ENCODE measurements at regions not wholly inside any gene's neighbourhood (a gene's known extent, or its start where the extent isn't known, plus 50 kb on each side); places are given as distances from the start of the nearest gene placed in this dataset.
A peak's percentile ranks its signal among the peaks of the same experiment; 100 is the strongest.
"Not testable (repeated sequence)": the region's sequence is repeated elsewhere in the genome, so short reads cannot be mapped to it uniquely, and the experiment has no call there.

DNA sequence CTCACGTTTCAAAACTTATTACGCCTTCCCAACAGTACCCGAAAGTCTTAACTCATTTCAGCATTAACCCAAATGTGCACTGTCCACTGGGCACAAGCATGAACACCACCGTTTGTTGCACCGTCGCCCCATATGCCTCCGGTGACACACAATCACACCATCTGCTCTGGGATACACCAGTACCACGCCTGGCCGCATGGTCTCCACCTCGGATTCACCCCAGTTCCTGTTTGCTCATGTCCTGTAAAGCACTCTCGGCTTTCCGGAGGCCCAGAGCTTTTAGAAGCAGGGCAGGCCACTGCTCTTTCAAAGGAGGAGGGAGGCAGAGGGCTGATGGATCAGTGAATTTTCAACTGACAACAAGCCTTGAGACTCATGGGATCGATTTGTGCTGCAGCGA lies 1570.0 kb upstream of the DEFB115 start:
- peaks cover 11% of the 10 kb centered on the region for H3K36me3 Mint-ChIP-seq
- no peak overlapping the region for H3K27ac Mint-ChIP-seq
- H3K4me3 Mint-ChIP-seq: no peak overlapping the region
- no peaks in the 10 kb centered on the region for H3K27me3 Mint-ChIP-seq
- DNase-seq (ENCODE audit: low spot score) (no peak), ATAC-seq (no peak)
- H3K9me3 Mint-ChIP-seq: peaks cover 11% of the 10 kb centered on the region
- no peaks in the 10 kb centered on the region for H3K4me1 Mint-ChIP-seq (ENCODE audit: low read depth in 2 of 2)

DNA sequence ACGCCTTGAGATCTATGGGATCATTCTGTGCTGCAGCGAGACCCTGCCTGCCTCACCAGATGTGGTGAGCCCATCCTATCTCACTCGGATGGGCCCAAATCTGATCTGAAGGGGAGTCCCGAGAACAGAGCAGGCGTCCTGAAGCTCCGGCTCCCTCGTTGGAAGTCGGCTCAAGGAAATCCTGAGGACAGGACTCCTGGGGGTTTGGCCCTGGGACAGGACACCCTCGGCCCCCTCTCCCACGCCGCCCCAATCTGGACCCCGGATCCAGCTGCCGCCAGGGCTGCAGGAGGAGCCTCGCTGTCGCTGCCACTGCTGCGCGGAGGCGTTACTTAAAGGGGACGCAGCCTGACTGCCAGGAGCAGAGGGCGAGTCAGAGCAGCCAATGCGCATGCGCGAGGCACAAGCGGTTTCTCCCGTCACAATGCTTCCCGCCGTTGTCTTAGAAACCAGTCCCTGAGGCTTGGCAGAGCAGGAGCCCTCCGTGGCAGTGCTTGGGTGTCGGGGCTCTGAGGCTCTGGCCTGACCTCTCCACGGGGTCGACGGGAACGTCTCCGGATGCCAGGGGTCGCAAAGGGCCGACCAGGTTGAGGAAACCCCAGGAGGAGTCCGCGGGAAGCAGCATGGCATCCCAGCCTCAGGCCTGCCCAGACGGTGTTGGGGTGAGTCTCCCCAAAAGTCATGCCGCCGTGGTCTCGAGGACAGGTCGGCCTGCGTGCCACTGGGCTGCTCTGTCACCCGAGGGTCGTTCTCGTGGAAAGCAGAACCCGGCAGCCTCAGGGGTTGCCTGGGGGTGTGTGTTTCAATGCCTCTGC lies 1567.8 kb upstream of the DEFB115 start:
- H3K27ac Mint-ChIP-seq: no peak overlapping the region
- H3K4me3 Mint-ChIP-seq: no peak overlapping the region
- ATAC-seq (no peak), DNase-seq (ENCODE audit: low spot score) (no peak)
- H3K4me1 Mint-ChIP-seq (ENCODE audit: low read depth in 2 of 2): no peaks in the 10 kb centered on the region
- peaks cover 11% of the 10 kb centered on the region for H3K9me3 Mint-ChIP-seq
- H3K27me3 Mint-ChIP-seq: no peaks in the 10 kb centered on the region
- H3K36me3 Mint-ChIP-seq: peaks cover 14% of the 10 kb centered on the region

DNA sequence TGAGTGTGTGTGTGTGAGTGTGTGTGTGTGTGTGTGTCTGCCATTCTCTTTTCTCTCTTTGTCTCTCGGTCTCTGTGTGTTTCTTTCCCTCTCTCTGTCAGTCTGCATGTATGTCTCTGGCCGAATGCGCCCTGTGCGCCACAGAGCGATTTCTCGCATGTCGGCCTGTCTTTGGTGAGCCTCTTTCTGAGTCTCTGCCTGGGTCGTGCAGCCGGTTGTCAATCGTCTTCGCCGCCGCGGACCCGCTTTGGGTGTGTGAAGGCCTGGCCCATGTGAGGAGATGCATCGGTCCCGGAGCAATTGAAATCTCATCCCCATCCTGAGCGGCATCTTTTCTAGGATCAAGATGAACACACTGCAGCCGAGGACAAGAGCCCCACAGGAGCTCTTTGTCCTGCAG lies 1567.2 kb upstream of the DEFB115 start:
- no peaks in the 10 kb centered on the region for H3K4me1 Mint-ChIP-seq (ENCODE audit: low read depth in 2 of 2)
- no peak overlapping the region for H3K27ac Mint-ChIP-seq
- DNase-seq (ENCODE audit: low spot score): no peak
- peaks cover 14% of the 10 kb centered on the region for H3K36me3 Mint-ChIP-seq
- no peak for ATAC-seq
- H3K27me3 Mint-ChIP-seq: no peaks in the 10 kb centered on the region
- H3K9me3 Mint-ChIP-seq: peaks cover 11% of the 10 kb centered on the region
- no peak overlapping the region for H3K4me3 Mint-ChIP-seq

DNA sequence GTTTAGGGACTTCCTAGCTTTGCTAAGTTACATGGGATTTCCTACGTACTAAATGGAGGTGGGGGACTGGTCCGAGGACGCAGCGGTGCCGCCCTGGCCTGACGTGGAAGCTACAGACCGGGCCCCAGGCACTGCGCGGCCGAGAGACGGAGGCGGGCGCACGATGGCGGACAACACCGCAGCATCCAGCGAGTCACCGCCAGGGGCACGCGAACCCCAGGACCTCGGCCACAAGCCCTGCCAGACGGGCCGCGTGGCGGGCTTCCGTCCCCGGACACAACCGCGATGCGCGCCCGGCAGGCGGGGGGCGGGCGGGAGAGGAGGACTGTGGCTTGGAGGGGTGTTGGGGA lies 1516.9 kb upstream of the DEFB115 start:
- Mint-ChIP-seq H3K36me3 (peaks cover 13% of the 10 kb centered on the region), H3K9me3 (peaks cover 10% of the 10 kb centered on the region), H3K4me3 (no peak overlapping the region), H3K27ac (no peak overlapping the region), H3K27me3 (no peaks in the 10 kb centered on the region), H3K4me1 (ENCODE audit: low read depth in 2 of 2) (no peaks in the 10 kb centered on the region)
- DNase-seq (ENCODE audit: low spot score): no peak
- ATAC-seq: peak in 1 of 2 donors; percentile 43

DNA sequence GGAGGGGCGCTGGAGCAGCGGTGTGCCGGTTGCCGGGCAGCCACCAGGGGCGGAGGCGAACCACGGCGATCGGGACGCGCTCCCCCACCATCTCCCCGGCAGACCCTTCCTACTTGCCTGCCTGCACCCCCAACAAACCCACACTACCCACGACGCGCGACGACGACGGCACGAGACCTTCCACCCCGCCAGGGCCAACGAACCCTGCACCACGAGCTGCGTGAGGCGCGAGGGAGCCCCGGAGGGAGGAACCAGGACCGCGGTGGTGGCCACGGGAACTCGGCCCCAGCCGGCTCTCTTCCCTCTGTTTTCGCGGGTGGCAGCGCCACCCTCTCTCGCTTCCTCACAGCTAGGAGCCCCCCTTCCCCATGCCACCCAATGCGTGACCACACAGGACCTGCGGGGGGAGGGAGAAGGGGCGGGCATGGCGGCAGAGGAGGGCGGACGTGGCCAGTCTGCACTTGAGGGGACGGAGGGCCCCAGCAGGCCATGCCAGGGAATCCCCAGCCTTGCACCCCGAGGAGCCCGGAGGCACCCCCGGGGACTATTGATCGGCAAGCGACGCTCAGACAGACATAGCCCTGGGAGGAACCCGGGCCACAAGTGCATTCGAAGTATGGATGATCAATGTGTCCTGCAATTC lies 1516.4 kb upstream of the DEFB115 start:
- Mint-ChIP-seq H3K9me3 (peaks cover 10% of the 10 kb centered on the region), H3K27me3 (no peaks in the 10 kb centered on the region), H3K4me1 (ENCODE audit: low read depth in 2 of 2) (no peaks in the 10 kb centered on the region), H3K4me3 (no peak overlapping the region), H3K36me3 (peaks cover 8% of the 10 kb centered on the region), H3K27ac (no peak overlapping the region)
- DNase-seq (ENCODE audit: low spot score) (no peak), ATAC-seq (peak in 1 of 2 donors; percentile 20)

DNA sequence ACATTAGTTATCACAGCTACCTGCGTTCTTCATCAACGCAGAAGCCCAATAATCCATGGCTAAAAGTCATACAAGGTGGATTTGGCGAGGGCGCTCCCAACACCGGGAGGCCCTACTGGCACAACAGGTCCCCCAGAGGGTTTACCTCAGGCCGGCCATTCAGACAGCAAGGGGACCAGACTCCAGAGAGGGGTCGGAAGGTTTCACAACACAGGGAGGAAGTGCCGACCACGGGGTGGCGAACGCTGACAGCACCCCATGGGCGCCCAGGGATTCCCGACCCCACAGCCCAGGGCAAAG lies 1515.9 kb upstream of the DEFB115 start:
- Mint-ChIP-seq H3K9me3 (peaks cover 10% of the 10 kb centered on the region), H3K4me3 (no peak overlapping the region), H3K27ac (no peak overlapping the region), H3K27me3 (no peaks in the 10 kb centered on the region), H3K4me1 (ENCODE audit: low read depth in 2 of 2) (no peaks in the 10 kb centered on the region), H3K36me3 (peaks cover 8% of the 10 kb centered on the region)
- peak in 1 of 2 donors; percentile 6 for ATAC-seq
- DNase-seq (ENCODE audit: low spot score): no peak

DNA sequence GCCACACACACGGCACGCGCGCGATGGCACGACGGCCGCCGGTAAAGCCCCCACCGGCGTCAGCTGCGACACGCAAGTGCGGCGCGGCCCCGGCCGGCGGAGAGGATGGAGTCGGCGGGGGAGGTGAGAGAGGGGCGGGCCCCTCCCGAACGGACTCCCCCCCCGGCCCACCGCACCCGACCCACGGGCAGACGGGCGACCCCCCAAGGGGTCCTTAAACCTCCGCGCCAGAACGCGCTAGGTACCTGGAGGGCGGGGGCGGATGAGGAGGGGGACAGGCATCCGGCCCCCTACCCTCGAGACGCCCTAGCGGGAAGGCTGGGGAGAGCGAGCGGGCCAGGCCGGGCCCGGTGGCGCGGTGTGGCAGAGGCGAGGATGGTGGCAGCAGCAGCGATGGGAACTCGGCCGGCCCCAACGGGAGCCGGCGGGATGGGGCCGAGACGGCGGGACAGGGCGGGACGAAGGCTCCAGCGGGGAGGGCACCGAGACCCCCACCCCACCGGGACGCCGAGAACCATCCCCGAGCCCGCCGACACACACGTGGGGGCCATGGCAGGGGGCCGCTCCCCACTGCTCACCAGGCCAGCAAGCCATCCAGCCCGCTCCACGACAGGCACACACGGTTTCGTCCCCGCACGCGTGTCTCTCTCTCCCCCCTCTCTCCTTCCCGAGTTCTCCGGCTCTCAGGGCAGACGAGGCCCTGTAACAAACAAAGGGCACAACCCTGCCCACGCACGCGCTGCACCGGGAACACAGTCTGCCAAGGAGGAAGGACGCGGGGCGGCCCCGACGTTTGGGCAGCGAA lies 1515.4 kb upstream of the DEFB115 start:
- H3K27ac Mint-ChIP-seq: no peak overlapping the region
- H3K27me3 Mint-ChIP-seq: no peaks in the 10 kb centered on the region
- ATAC-seq (peak; percentile 38 to 60), DNase-seq (ENCODE audit: low spot score) (no peak)
- H3K4me1 Mint-ChIP-seq (ENCODE audit: low read depth in 2 of 2): no peaks in the 10 kb centered on the region
- peaks cover 8% of the 10 kb centered on the region for H3K36me3 Mint-ChIP-seq
- H3K4me3 Mint-ChIP-seq: no peak overlapping the region
- H3K9me3 Mint-ChIP-seq: peaks cover 9% of the 10 kb centered on the region

DNA sequence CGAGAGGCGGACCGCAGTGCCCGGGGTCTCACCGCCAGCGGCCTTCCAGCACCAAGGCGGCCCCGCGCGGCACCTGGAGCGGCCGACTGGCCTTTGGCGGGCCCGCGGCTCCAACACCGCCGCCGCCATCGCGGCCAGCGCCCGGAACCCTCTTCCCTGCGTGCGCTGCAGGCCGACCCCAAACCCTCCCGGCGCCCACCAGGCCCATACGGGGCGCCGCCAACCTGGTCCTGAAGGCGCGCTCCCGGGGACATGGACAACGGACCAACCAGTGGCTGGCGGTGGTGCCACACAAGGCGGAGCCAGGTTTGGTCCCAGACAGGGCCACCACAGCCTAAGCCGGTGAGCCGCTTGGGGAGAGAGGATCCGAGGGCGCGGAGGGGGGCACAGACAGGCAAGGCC lies 1514.8 kb upstream of the DEFB115 start:
- H3K27me3 Mint-ChIP-seq: no peaks in the 10 kb centered on the region
- no peak for ATAC-seq

DNA sequence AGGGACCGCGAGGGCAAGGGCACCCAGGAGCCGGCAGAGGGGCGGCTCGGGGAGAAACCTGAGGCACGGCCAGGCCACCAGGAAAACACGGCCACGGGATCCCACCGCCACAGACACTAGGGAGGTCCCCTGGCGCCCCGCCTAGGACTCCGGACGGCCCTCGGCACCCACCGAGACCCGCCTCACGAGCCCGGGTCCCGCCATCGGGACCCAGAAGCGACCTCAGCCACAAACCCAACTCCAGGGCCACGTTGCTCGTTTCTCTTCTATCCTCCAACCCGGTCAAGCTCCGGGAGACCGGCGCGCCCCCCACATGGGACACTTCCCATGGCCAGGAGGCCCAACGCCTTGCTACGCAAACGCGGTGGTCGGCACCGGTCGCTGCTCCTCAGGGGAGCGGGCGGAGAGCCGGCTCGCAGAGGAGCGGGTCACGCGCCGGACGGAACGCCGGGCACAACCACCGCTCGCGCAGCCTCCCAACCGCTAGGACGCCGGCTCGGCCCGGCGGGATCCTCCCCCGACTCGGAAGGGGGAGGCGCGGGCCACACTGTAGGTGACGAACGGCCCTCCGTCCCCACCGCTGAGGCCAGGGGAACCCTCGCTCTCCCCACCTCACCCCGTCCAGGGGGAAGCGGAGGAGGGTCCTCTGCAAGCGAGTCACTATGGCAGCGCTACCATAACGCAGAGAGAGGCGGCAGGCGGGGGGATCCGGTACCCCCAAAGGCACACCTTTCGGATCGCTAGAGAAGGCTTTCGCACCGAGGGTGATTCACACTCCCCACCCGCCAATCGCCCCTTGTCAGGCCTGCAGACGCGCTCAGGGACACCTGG lies 1514.1 kb upstream of the DEFB115 start:
- Mint-ChIP-seq H3K4me3 (no peak overlapping the region), H3K9me3 (peaks cover under 1% of the 10 kb centered on the region), H3K27me3 (no peaks in the 10 kb centered on the region), H3K36me3 (peaks cover under 1% of the 10 kb centered on the region), H3K4me1 (ENCODE audit: low read depth in 2 of 2) (no peaks in the 10 kb centered on the region), H3K27ac (no peak overlapping the region)
- ATAC-seq (no peak), DNase-seq (ENCODE audit: low spot score) (peak; percentile 58)

More for the DNA sequence above, 1514.8 kb upstream of the DEFB115 start:
- Mint-ChIP-seq H3K27ac (no peak overlapping the region), H3K36me3 (peaks cover 7% of the 10 kb centered on the region), H3K4me1 (ENCODE audit: low read depth in 2 of 2) (no peaks in the 10 kb centered on the region), H3K4me3 (no peak overlapping the region), H3K9me3 (peaks cover 6% of the 10 kb centered on the region)
- DNase-seq (ENCODE audit: low spot score): no peak

DNA sequence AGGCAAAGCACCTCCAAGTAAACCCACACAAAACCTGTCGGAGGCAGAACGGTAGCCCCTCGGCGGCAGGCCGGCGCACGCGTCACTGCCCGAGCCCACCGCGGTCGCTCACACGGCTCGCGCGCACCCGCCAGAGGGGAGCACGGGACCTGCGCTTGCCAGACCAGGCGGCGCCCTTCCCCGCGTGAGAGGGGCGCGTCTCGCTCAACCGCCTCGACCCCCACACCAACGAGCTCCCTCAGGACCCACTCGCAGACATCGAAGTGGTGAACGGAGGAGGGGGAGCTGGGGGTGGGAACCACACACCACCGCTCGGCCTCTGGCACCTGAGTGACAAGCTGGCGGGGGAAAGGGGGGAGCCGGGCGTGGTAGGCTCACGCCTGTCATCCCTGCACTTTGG lies 1513.4 kb upstream of the DEFB115 start:
- Mint-ChIP-seq H3K4me1 (ENCODE audit: low read depth in 2 of 2) (no peaks in the 10 kb centered on the region), H3K27ac (no peak overlapping the region), H3K9me3 (no peaks in the 10 kb centered on the region), H3K4me3 (no peak overlapping the region), H3K27me3 (no peaks in the 10 kb centered on the region), H3K36me3 (no peaks in the 10 kb centered on the region)
- ATAC-seq (no peak), DNase-seq (ENCODE audit: low spot score) (no peak)

DNA sequence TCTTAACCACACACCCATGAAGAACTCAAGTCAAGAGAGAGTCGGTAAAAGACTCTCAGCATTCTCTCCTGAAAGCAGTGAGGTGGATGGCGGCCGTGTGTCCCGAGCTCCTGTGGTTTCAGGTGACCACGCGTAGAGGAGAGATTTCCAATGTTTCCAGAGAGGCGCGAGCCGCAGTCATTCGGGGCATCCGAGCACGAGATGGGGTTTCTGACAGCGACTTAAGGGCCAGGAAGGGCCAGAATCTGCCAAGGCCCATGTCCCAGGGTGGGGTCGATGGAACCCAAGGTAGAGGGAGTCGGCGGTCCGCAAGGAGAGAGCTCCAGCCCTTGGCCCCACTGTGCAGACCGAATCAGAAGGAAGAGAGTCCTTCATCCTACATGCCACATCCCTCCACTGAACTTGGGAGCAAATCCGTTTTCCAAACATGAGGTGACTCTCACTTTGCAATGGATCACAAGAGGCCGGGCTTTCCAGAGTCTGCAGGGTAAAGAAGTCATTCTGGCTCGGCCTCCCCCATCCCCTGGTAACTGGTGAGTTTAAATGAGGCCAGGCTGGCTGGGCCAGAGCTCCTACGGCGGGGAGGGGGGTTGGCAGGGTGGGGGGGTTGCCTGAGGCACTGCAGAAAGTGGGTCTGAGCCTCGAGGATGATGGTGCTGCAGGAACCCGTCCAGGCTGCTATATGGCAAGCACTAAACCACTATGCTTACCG lies 1511.8 kb upstream of the DEFB115 start:
- not testable (repeated sequence) for H3K27me3 Mint-ChIP-seq; H3K9me3 Mint-ChIP-seq; DNase-seq (ENCODE audit: low spot score); H3K4me1 Mint-ChIP-seq (ENCODE audit: low read depth in 2 of 2); ATAC-seq; H3K4me3 Mint-ChIP-seq; H3K27ac Mint-ChIP-seq; H3K36me3 Mint-ChIP-seq

DNA sequence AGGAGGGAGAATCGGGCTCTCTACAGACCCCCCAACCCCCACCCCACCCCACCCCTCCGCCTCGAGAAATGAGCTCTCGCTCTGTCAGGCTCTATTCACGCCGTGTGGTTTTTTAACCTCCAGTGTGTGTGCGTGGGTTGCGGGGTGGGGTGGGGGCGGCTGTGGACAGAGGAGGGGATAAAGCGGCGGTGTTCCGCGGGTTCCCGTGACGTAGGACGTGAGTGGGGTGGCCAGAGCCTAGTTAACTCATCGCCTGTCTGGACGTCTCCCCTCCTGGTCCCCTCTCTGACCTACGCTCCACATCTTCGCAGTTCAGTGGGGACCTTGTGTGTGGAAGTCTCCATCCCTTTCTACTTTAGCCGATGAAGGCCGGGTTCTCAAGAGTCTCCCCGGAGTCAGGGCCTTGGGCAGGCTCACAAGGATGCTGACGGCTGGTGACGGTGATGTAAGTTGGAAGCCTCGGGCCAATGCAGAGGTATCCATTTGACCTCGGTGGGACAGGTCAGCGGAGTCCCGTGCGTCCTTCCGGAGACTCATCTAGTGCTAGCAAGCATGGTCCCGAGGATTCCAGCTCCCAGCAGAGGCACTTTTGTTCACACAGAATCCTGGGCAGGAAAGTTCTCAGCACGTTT lies 1507.1 kb upstream of the DEFB115 start:
- H3K4me3 Mint-ChIP-seq: no peak overlapping the region
- peaks cover 26% of the 10 kb centered on the region for H3K9me3 Mint-ChIP-seq
- DNase-seq (ENCODE audit: low spot score) (no peak), ATAC-seq (no peak)
- H3K36me3 Mint-ChIP-seq: peaks cover 31% of the 10 kb centered on the region
- peaks cover 0 to 16% of the 10 kb centered on the region in 2 donors for H3K4me1 Mint-ChIP-seq (ENCODE audit: low read depth in 2 of 2)
- H3K27me3 Mint-ChIP-seq: no peaks in the 10 kb centered on the region
- no peak overlapping the region for H3K27ac Mint-ChIP-seq
